ENCODE measurements at regions not wholly inside any gene's neighbourhood (a gene's known extent, or its start where the extent isn't known, plus 50 kb on each side); places are given as distances from the start of the nearest gene placed in this dataset.

- H3K4me1 ChIP-seq, result no peaks in the 10 kb centered on the region
- no peak overlapping the region for H3K27ac ChIP-seq
- no peak for TF ChIP-seq ZSCAN20 (CRISPR knock-in tag; IDR thresholded peaks at IDR 0.05)
- TF ChIP-seq HOXB5 (CRISPR knock-in tag; IDR thresholded peaks at IDR 0.05), result no peak
- no peak for TF ChIP-seq EHF (CRISPR knock-in tag; IDR thresholded peaks at IDR 0.05)
- CTCF ChIA-PET, result interaction anchor here (1.1 kb wide), 1 partner anchor 17 kb away, joined by 3 read pairs; no protein-coding TSS in a partner anchor
- 47% methylated on average over 5 of the region's 5 CpGs for WGBS (ENCODE audit: missing lambda C conversion rate)
- DNase-seq (ENCODE audit: low read depth in 1 of 2, low spot score in 1 of 2) (no peak), FAIRE-seq (no peak), ATAC-seq (no peak)
- POLR2A ChIA-PET, result no interaction called here
- H3K4me3 ChIP-seq, result no peak overlapping the region
- no peak overlapping the region for H3K4me2 ChIP-seq
- no peaks in the 10 kb centered on the region for H3K9me3 ChIP-seq
Observed at GRCh38 chr7:19294619-19295018, 149.4 kb upstream of the FERD3L start.

GRCh38 chr7:19293431-19293830 lies 148.2 kb upstream of the FERD3L start:
- Histone ChIP-seq H3K4me2 (no peak overlapping the region), H3K4me1 (no peaks in the 10 kb centered on the region), H3K9me3 (no peaks in the 10 kb centered on the region), H3K4me3 (no peak overlapping the region), H3K27ac (no peak overlapping the region)
- TF ChIP-seq ZNF302 (CRISPR knock-in tag; IDR thresholded peaks at IDR 0.05), result no peak
- no peak for TF ChIP-seq HEYL (CRISPR knock-in tag; IDR thresholded peaks at IDR 0.05)
- no peak for DNase-seq (ENCODE audit: low read depth in 1 of 2, low spot score in 1 of 2)
- ChIA-PET CTCF (no interaction called here), POLR2A (no interaction called here)
- WGBS (ENCODE audit: missing lambda C conversion rate), result 21% methylated on average over 3 of the region's 3 CpGs
- no peak for ATAC-seq
- FAIRE-seq, result no peak

- ATAC-seq (no peak), FAIRE-seq (no peak), DNase-seq (ENCODE audit: low read depth in 1 of 2, low spot score in 1 of 2) (no peak)
- H3K9me3 ChIP-seq, result no peaks in the 10 kb centered on the region
- no peak overlapping the region for H3K27ac ChIP-seq
- H3K4me1 ChIP-seq, result no peaks in the 10 kb centered on the region
- POLR2A ChIA-PET, result no interaction called here
- CTCF ChIA-PET, result no interaction called here
- H3K4me2 ChIP-seq, result no peak overlapping the region
- H3K4me3 ChIP-seq, result no peak overlapping the region
- TF ChIP-seq FOXS1 (CRISPR knock-in tag; IDR thresholded peaks at IDR 0.05) (no peak), SMC3 (IDR thresholded peaks at IDR 0.05) (no peak), JUN (IDR thresholded peaks at IDR 0.05) (no peak), HEYL (CRISPR knock-in tag; IDR thresholded peaks at IDR 0.05) (no peak), RARB (CRISPR knock-in tag; IDR thresholded peaks at IDR 0.05) (no peak), NFE2L2 (conservative IDR thresholded peaks at IDR 0.05; ENCODE audit: low read length) (no peak), RCOR1 (IDR thresholded peaks at IDR 0.05; ENCODE audit: low read depth, low read length) (no peak), KDM1A (IDR thresholded peaks at IDR 0.05; ENCODE audit: low read depth) (no peak), ZC3H11A (IDR thresholded peaks at IDR 0.05) (no peak), CHD4 (IDR thresholded peaks at IDR 0.05; ENCODE audit: borderline replicate concordance) (no peak)
Observed at GRCh38 chr7:19290968-19291367, 145.7 kb upstream of the FERD3L start.

- no peaks in the 10 kb centered on the region for H3K9me3 ChIP-seq
- H3K4me3 ChIP-seq, result no peak overlapping the region
- FAIRE-seq (no peak), ATAC-seq (no peak), DNase-seq (ENCODE audit: low read depth in 1 of 2, low spot score in 1 of 2) (no peak)
- CTCF ChIA-PET, result no interaction called here
- WGBS (ENCODE audit: missing lambda C conversion rate), result 28% methylated on average over 1 of the region's 1 CpG
- H3K4me2 ChIP-seq, result no peak overlapping the region
- H3K27ac ChIP-seq, result no peak overlapping the region
- POLR2A ChIA-PET, result no interaction called here
- TF ChIP-seq ESRRA (IDR thresholded peaks at IDR 0.05; ENCODE audit: borderline replicate concordance, low read length) (no peak), FOSB (CRISPR knock-in tag; IDR thresholded peaks at IDR 0.05) (no peak), POLR2AphosphoS2 (conservative IDR thresholded peaks at IDR 0.05; ENCODE audit: low read length) (no peak), EHMT2 (IDR thresholded peaks at IDR 0.05; ENCODE audit: low read depth) (no peak), RNF2 (IDR thresholded peaks at IDR 0.05; ENCODE audit: borderline replicate concordance, low read depth) (no peak), MAFK (IDR thresholded peaks at IDR 0.05; ENCODE audit: partially characterized antibody) (no peak), POLR2A (IDR thresholded peaks at IDR 0.05; ENCODE audit: low read length) (no peak), ZSCAN20 (CRISPR knock-in tag; IDR thresholded peaks at IDR 0.05) (no peak), RFX5 (IDR thresholded peaks at IDR 0.05) (no peak), BHLHE40 (IDR thresholded peaks at IDR 0.05; ENCODE audit: low read depth, low read length) (no peak), HOXB13 (CRISPR knock-in tag; IDR thresholded peaks at IDR 0.05; ENCODE audit: low read depth) (no peak), EP300 (IDR thresholded peaks at IDR 0.05) (no peak), ZFP36 (IDR thresholded peaks at IDR 0.05; ENCODE audit: borderline replicate concordance, partially characterized antibody) (no peak), MAZ (IDR thresholded peaks at IDR 0.05; ENCODE audit: borderline replicate concordance, low read depth, low read length) (no peak), FOSL2 (IDR thresholded peaks at IDR 0.05) (no peak), FOSL2 (CRISPR knock-in tag; IDR thresholded peaks at IDR 0.05) (no peak), NFE2L2 (conservative IDR thresholded peaks at IDR 0.05; ENCODE audit: low read length) (no peak)
- no peaks in the 10 kb centered on the region for H3K4me1 ChIP-seq
Observed at GRCh38 chr7:19290066-19290465, 144.8 kb upstream of the FERD3L start.

All from A549 (cell line).